Liver (tissue), 8 donors: ENCODE measurements at regions not wholly inside any gene's neighbourhood (a gene's known extent, or its start where the extent isn't known, plus 50 kb on each side); places are given as distances from the start of the nearest gene placed in this dataset.

Experiments
- DNase-seq: peaks from one replicate; pipeline ENCODE4 v3.0.0-alpha.2; 2017; ENCODE audit warnings: low spot score
- H3K27ac ChIP-seq, 2 donors: one replicate each; pipeline ENCODE4 v1.7.0; 2013; ENCODE audit warnings: inconsistent platforms in 2 of 2, low read length in 2 of 2, control low read depth in 1 of 2, low read depth in 1 of 2, mild to moderate bottlenecking in 1 of 2
- H3K27me3 ChIP-seq, 4 donors: one replicate each; pipeline versions ENCODE4 v1.6.1 to v1.7.0; 2013; ENCODE audit warnings: low read length in 3 of 4, inconsistent platforms in 1 of 4, mild to moderate bottlenecking in 1 of 4, moderate library complexity in 1 of 4; ENCODE audit not compliant: control insufficient read depth in 4 of 4, insufficient read depth in 4 of 4
- H3K36me3 ChIP-seq, 4 donors: one replicate each; pipeline versions ENCODE4 v1.6.1 to v1.7.0; 2013; ENCODE audit warnings: low read length in 3 of 4, mild to moderate bottlenecking in 3 of 4, low read depth in 1 of 4, moderate library complexity in 1 of 4; ENCODE audit not compliant: control insufficient read depth in 4 of 4, insufficient read depth in 3 of 4
- H3K4me1 ChIP-seq, 4 donors: one replicate each; pipeline versions ENCODE4 v1.6.1 to v1.7.0; 2013; ENCODE audit warnings: low read length in 3 of 4, mild to moderate bottlenecking in 3 of 4, moderate library complexity in 1 of 4; ENCODE audit not compliant: control insufficient read depth in 4 of 4, insufficient read depth in 4 of 4
- H3K4me3 ChIP-seq, 3 donors: one replicate each; pipeline versions ENCODE4 v1.6.1 to v1.7.0; 2013; ENCODE audit warnings: low read length in 3 of 3, control low read depth in 1 of 3, low read depth in 1 of 3, mild to moderate bottlenecking in 1 of 3
- H3K9ac ChIP-seq, 2 donors: one replicate each; pipeline ENCODE4 v1.7.0; 2013; ENCODE audit warnings: low read length in 2 of 2, mild to moderate bottlenecking in 2 of 2, moderate library complexity in 2 of 2, control low read depth in 1 of 2, low read depth in 1 of 2
- H3K9me3 ChIP-seq, 4 donors: one replicate each; pipeline versions ENCODE4 v1.6.1 to v1.7.0; 2013; ENCODE audit warnings: low read length in 3 of 4; ENCODE audit not compliant: control insufficient read depth in 4 of 4
- EGR1 ChIP-seq, 2 donors: IDR thresholded peaks; 2 replicates each; pipeline ENCODE4 v1.6.1; 2016 to 2018; ENCODE audit warnings: antibody characterized with exemption in 2 of 2, low read depth in 2 of 2
- FOXA2 ChIP-seq: IDR thresholded peaks from 2 replicates; pipeline ENCODE4 v1.6.1; 2016; ENCODE audit warnings: antibody characterized with exemption
- GABPA ChIP-seq, 2 donors: IDR thresholded peaks in 1 of 2; conservative IDR thresholded peaks in 1 of 2; 2 replicates each; pipeline ENCODE4 v1.6.1; 2016; ENCODE audit warnings: antibody characterized with exemption in 2 of 2, mild to moderate bottlenecking in 1 of 2, moderate library complexity in 1 of 2
- HNF4G ChIP-seq: IDR thresholded peaks from 2 replicates; pipeline ENCODE4 v1.6.1; 2016; ENCODE audit warnings: antibody characterized with exemption
- JUND ChIP-seq, 2 donors: IDR thresholded peaks; 2 replicates each; pipeline ENCODE4 v1.6.1; 2016; ENCODE audit warnings: antibody characterized with exemption in 2 of 2
- NR2F2 ChIP-seq: IDR thresholded peaks from 2 replicates; pipeline ENCODE4 v1.6.1; 2016; ENCODE audit warnings: antibody characterized with exemption
- RAD21 ChIP-seq, 2 donors: IDR thresholded peaks; 2 replicates each; pipeline ENCODE4 v1.6.1; 2016; ENCODE audit warnings: antibody characterized with exemption in 2 of 2, mild to moderate bottlenecking in 2 of 2
- SP1 ChIP-seq: IDR thresholded peaks from 2 replicates; pipeline ENCODE4 v1.6.1; 2018; ENCODE audit warnings: antibody characterized with exemption, mild to moderate bottlenecking
- TAF1 ChIP-seq: conservative IDR thresholded peaks from 2 replicates; pipeline ENCODE4 v1.6.1; 2016; ENCODE audit warnings: antibody characterized with exemption, mild to moderate bottlenecking
- YY1 ChIP-seq: IDR thresholded peaks from 2 replicates; pipeline ENCODE4 v1.6.1; 2016; ENCODE audit warnings: antibody characterized with exemption, mild to moderate bottlenecking
- WGBS: extraction: QIAGEN DNeasy Blood & Tissue Kit; methylation state at CpG from one replicate; pipeline ENCODE4 v1.1.7; 2013; 5-methylcytosine and 5-hydroxymethylcytosine counted together
- TF ChIP-seq, protein P1 (sequence below): IDR thresholded peaks from 2 replicates; pipeline ENCODE4 v1.6.1; 2016; ENCODE audit warnings: antibody characterized with exemption
- TF ChIP-seq, protein P2 (sequence below): fragments of 150-350 bp; IDR thresholded peaks from 2 replicates; pipeline ENCODE4 v1.5.1; 2017; ENCODE audit warnings: improper control_type of control experiment, low read depth, low read length; ENCODE audit not compliant: missing input control
- TF ChIP-seq, protein P3 (sequence below): IDR thresholded peaks from 2 replicates; pipeline ENCODE4 v1.6.1; 2016; ENCODE audit warnings: antibody characterized with exemption
- TF ChIP-seq, protein P4 (sequence below): IDR thresholded peaks from 2 replicates; pipeline ENCODE4 v1.6.1; 2016; ENCODE audit warnings: antibody characterized with exemption
- donor health status: healthy.
- donor health status: healthy.
- donor health status: healthy.
- donor health status: healthy.
- donor health status: healthy.

DNA sequence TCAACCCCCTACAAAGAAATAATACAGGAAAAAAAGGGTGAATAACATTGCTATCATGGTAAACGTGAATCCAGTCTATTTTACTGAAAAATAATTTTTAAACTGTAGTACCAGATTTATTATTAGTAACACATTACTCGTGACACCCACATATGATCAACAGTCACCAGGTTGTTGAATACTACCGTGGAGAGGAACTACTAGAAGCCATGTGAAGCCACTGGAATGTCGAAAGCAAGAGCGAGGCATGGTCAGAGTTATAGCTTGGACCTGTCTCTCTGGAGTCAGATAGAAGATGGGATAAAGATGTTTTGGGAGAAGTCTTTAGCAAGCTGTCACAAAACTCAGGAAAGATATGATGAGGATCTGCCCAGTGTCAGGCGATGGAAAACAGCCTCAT is 63.2 kb upstream of the EPB41L3 start (continued):
- TF ChIP-seq, protein P1, sequence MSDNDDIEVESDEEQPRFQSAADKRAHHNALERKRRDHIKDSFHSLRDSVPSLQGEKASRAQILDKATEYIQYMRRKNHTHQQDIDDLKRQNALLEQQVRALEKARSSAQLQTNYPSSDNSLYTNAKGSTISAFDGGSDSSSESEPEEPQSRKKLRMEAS: no peak
- TF ChIP-seq HNF4G (no peak), SP1 (no peak)
- TF ChIP-seq, protein P2, sequence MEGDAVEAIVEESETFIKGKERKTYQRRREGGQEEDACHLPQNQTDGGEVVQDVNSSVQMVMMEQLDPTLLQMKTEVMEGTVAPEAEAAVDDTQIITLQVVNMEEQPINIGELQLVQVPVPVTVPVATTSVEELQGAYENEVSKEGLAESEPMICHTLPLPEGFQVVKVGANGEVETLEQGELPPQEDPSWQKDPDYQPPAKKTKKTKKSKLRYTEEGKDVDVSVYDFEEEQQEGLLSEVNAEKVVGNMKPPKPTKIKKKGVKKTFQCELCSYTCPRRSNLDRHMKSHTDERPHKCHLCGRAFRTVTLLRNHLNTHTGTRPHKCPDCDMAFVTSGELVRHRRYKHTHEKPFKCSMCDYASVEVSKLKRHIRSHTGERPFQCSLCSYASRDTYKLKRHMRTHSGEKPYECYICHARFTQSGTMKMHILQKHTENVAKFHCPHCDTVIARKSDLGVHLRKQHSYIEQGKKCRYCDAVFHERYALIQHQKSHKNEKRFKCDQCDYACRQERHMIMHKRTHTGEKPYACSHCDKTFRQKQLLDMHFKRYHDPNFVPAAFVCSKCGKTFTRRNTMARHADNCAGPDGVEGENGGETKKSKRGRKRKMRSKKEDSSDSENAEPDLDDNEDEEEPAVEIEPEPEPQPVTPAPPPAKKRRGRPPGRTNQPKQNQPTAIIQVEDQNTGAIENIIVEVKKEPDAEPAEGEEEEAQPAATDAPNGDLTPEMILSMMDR: no peak

DNA sequence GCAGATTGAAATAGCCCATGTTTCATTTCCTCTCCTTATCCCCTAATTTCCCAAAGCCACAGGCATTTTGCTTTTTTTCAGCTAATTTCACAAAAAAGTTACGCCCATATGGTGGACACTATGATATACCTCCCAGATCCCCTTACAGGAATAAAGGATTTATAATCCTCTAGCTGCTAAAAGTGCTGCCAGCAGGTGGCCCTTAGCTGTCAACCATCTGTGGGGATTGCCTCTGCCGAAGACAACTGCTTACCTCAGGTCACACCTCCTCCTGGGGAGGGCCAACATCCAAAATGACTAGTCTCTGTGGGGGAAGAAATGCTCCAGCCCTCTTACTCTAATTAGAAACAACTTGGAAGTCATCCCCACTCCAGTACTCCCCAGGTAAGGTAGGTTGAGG is 61.0 kb upstream of the EPB41L3 start:
- Histone ChIP-seq H3K9ac (no peak overlapping the region), H3K27me3 (no peaks in the 10 kb centered on the region), H3K9me3 (no peaks in the 10 kb centered on the region), H3K27ac (no peak overlapping the region), H3K4me1 (no peaks in the 10 kb centered on the region), H3K4me3 (no peak overlapping the region), H3K36me3 (no peaks in the 10 kb centered on the region)
- 64% methylated on average over 2 of the region's 2 CpGs for WGBS
- no peak for DNase-seq
- TF ChIP-seq TAF1 (no peak), JUND (IDR thresholded peaks at IDR 0.05) (no peak), GABPA (IDR thresholded peaks at IDR 0.05 in 1 of 2, conservative IDR thresholded peaks at IDR 0.05 in 1 of 2) (no peak), FOXA2 (no peak), NR2F2 (no peak), HNF4G (no peak), RAD21 (IDR thresholded peaks at IDR 0.05) (no peak)
- TF ChIP-seq, protein P3, sequence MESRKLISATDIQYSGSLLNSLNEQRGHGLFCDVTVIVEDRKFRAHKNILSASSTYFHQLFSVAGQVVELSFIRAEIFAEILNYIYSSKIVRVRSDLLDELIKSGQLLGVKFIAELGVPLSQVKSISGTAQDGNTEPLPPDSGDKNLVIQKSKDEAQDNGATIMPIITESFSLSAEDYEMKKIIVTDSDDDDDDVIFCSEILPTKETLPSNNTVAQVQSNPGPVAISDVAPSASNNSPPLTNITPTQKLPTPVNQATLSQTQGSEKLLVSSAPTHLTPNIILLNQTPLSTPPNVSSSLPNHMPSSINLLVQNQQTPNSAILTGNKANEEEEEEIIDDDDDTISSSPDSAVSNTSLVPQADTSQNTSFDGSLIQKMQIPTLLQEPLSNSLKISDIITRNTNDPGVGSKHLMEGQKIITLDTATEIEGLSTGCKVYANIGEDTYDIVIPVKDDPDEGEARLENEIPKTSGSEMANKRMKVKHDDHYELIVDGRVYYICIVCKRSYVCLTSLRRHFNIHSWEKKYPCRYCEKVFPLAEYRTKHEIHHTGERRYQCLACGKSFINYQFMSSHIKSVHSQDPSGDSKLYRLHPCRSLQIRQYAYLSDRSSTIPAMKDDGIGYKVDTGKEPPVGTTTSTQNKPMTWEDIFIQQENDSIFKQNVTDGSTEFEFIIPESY: no peak
- TF ChIP-seq, protein P4, sequence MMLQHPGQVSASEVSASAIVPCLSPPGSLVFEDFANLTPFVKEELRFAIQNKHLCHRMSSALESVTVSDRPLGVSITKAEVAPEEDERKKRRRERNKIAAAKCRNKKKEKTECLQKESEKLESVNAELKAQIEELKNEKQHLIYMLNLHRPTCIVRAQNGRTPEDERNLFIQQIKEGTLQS: no peak

DNA sequence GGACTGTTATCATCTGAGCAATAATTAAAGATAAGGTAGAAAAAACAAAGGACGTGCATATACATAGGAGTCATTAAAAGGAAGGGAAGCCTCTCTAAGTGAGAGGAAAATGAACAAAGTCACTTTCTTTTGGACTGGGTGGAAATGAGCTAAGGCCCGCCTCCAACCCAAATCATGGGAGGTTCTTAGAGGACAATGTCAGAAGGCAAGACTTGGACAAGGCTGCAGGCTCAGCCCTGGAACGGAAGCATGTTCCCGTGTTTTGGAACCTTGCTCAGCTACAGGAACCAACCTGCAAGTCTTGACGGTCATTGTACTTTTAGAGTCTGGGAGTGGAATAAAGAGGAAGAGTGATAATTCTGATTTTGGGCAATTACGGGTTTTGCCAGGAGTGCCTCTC is 59.4 kb upstream of the EPB41L3 start:
- no peaks in the 10 kb centered on the region for H3K36me3 ChIP-seq
- H3K4me1 ChIP-seq: no peaks in the 10 kb centered on the region
- no peaks in the 10 kb centered on the region for H3K9me3 ChIP-seq
- H3K4me3 ChIP-seq: no peak overlapping the region
- no peak for DNase-seq
- TF ChIP-seq, protein P1: no peak
- TF ChIP-seq GABPA (IDR thresholded peaks at IDR 0.05 in 1 of 2, conservative IDR thresholded peaks at IDR 0.05 in 1 of 2): no peak
- TF ChIP-seq, protein P4: no peak
- no peak for TF ChIP-seq JUND (IDR thresholded peaks at IDR 0.05)
- no peak for TF ChIP-seq EGR1 (IDR thresholded peaks at IDR 0.05; ENCODE audit: low read depth in 2 of 2)
- TF ChIP-seq RAD21 (IDR thresholded peaks at IDR 0.05): no peak
- no peak for TF ChIP-seq HNF4G
- TF ChIP-seq, protein P2: no peak
- no peak for TF ChIP-seq YY1
- H3K9ac ChIP-seq: no peak overlapping the region
- no peaks in the 10 kb centered on the region for H3K27me3 ChIP-seq
- WGBS: 78% methylated on average over 6 of the region's 6 CpGs
- no peak overlapping the region for H3K27ac ChIP-seq
